ENCODE measurements at regions not wholly inside any gene's neighbourhood (a gene's known extent, or its start where the extent isn't known, plus 50 kb on each side); places are given as distances from the start of the nearest gene placed in this dataset.

DNA sequence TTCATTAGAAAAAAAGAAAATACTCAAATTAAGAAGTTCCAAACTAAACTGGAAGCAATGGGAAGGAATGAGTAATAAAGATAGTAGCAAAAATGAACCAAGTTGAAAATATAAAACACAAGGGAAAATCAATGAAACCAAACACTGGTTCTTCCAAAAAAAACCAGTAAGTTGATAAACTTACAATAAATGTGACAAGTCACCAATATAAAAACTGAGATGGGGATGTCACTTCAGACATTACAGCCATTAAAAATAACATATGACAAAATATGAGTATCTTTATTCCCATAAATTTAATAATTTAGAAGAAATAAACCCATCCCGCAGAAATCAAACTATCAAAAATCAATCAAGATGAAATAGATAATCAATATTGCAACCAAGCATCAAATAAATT lies 633.9 kb upstream of the RAB6C start:
- TF ChIP-seq, protein P1, sequence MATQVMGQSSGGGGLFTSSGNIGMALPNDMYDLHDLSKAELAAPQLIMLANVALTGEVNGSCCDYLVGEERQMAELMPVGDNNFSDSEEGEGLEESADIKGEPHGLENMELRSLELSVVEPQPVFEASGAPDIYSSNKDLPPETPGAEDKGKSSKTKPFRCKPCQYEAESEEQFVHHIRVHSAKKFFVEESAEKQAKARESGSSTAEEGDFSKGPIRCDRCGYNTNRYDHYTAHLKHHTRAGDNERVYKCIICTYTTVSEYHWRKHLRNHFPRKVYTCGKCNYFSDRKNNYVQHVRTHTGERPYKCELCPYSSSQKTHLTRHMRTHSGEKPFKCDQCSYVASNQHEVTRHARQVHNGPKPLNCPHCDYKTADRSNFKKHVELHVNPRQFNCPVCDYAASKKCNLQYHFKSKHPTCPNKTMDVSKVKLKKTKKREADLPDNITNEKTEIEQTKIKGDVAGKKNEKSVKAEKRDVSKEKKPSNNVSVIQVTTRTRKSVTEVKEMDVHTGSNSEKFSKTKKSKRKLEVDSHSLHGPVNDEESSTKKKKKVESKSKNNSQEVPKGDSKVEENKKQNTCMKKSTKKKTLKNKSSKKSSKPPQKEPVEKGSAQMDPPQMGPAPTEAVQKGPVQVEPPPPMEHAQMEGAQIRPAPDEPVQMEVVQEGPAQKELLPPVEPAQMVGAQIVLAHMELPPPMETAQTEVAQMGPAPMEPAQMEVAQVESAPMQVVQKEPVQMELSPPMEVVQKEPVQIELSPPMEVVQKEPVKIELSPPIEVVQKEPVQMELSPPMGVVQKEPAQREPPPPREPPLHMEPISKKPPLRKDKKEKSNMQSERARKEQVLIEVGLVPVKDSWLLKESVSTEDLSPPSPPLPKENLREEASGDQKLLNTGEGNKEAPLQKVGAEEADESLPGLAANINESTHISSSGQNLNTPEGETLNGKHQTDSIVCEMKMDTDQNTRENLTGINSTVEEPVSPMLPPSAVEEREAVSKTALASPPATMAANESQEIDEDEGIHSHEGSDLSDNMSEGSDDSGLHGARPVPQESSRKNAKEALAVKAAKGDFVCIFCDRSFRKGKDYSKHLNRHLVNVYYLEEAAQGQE (IDR thresholded peaks at IDR 0.05; ENCODE audit: insufficient replicate concordance, low read depth), result no peak
- TF ChIP-seq, protein P2, sequence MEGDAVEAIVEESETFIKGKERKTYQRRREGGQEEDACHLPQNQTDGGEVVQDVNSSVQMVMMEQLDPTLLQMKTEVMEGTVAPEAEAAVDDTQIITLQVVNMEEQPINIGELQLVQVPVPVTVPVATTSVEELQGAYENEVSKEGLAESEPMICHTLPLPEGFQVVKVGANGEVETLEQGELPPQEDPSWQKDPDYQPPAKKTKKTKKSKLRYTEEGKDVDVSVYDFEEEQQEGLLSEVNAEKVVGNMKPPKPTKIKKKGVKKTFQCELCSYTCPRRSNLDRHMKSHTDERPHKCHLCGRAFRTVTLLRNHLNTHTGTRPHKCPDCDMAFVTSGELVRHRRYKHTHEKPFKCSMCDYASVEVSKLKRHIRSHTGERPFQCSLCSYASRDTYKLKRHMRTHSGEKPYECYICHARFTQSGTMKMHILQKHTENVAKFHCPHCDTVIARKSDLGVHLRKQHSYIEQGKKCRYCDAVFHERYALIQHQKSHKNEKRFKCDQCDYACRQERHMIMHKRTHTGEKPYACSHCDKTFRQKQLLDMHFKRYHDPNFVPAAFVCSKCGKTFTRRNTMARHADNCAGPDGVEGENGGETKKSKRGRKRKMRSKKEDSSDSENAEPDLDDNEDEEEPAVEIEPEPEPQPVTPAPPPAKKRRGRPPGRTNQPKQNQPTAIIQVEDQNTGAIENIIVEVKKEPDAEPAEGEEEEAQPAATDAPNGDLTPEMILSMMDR (IDR thresholded peaks at IDR 0.05; ENCODE audit: insufficient read depth, low read length), result no peak
- no peak for TF ChIP-seq POLR2AphosphoS5 (IDR thresholded peaks at IDR 0.05; ENCODE audit: low read depth)

Data from HL-60 (cell line).